Lower leg skin (tissue), 3 donors: ENCODE measurements at regions not wholly inside any gene's neighbourhood (a gene's known extent, or its start where the extent isn't known, plus 50 kb on each side); places are given as distances from the start of the nearest gene placed in this dataset.

Source experiments
- CTCF ChIP-seq, 3 donors: fragments of 450-650 bp; IDR thresholded peaks; one replicate each; pipeline ENCODE4 v1.5.1; 2016; ENCODE audit warnings: antibody characterized with exemption in 3 of 3, mild to moderate bottlenecking in 3 of 3, moderate library complexity in 2 of 3
- POLR2A ChIP-seq, 2 donors: fragments of 450-650 bp; IDR thresholded peaks; one replicate each; pipeline ENCODE4 v1.6.1; 2016 to 2017; ENCODE audit warnings: antibody characterized with exemption in 2 of 2, mild to moderate bottlenecking in 1 of 2, moderate library complexity in 1 of 2

- TF ChIP-seq CTCF (IDR thresholded peaks at IDR 0.05) (no peak), POLR2A (IDR thresholded peaks at IDR 0.05) (no peak)
Observed at GRCh38 chr15:87672309-87673288, 583.9 kb downstream of the NTRK3 start.
